ENCODE measurements at regions not wholly inside any gene's neighbourhood (a gene's known extent, or its start where the extent isn't known, plus 50 kb on each side); places are given as distances from the start of the nearest gene placed in this dataset.

- no peak for TF ChIP-seq POLR2A (IDR thresholded peaks at IDR 0.05)
- no peak for TF ChIP-seq CTCF (IDR thresholded peaks at IDR 0.05)
Measured at GRCh38 chr9:74304598-74304997, 192.5 kb upstream of the RORB start.

All from body of pancreas (tissue), 4 donors.